PC-3 (cell line): ENCODE measurements at regions not wholly inside any gene's neighbourhood (a gene's known extent, or its start where the extent isn't known, plus 50 kb on each side); places are given as distances from the start of the nearest gene placed in this dataset.
A peak's percentile ranks its signal among the peaks of the same experiment; 100 is the strongest.

Experiments
- ATAC-seq: fragments of 200-7000 bp; cut with Tn5 transposase; 2 replicates; pipeline ENCODE4 v1.9.1; 2020; ENCODE audit warnings: mild to moderate bottlenecking, moderate library complexity
- BruUV-seq: library from RNA; stranded (reverse); fragments of 400-500 nt; replicated peaks from 2 replicates; lab custom pipeline; 2021; lab: Mats Ljungman, UMichigan
- CTCF ChIA-PET: fragments of 300-600 bp; sonication (Branson Sonifier 250); formaldehyde crosslinking; loops from one replicate; lab custom pipeline; 2022; ENCODE audit warnings: antibody characterized with exemption; lab: Charles Lee
- POLR2A ChIA-PET: fragments of 300-600 bp; sonication (Branson Sonifier 250); formaldehyde crosslinking; loops from one replicate; lab custom pipeline; 2022; ENCODE audit warnings: antibody characterized with exemption; ENCODE audit not compliant: unreplicated experiment; lab: Charles Lee
- DNase-seq: peaks from one replicate; pipeline ENCODE4 v3.0.0-alpha.2; 2015
- H2AFZ ChIP-seq: fragments of 300-600 bp; sonication (generic); 2 replicates; pipeline ENCODE4 v1.6.0; 2016; ENCODE audit warnings: antibody characterized with exemption, low read length
- H3F3A ChIP-seq: fragments of 300-600 bp; sonication (generic); one replicate; pipeline ENCODE4 v1.6.0; 2017; ENCODE audit warnings: antibody characterized with exemption, low read length, control low read depth, mild to moderate bottlenecking; ENCODE audit not compliant: unreplicated experiment
- H3K27ac ChIP-seq: fragments of 300-600 bp; sonication (generic); 2 replicates; pipeline ENCODE4 v1.5.1; 2016; ENCODE audit warnings: mild to moderate bottlenecking, low read length
- H3K27me3 ChIP-seq: fragments of 300-600 bp; sonication (generic); 2 replicates; pipeline ENCODE4 v1.6.1; 2016; ENCODE audit warnings: low read length, mixed read lengths
- H3K36me3 ChIP-seq: fragments of 300-600 bp; sonication (generic); 2 replicates; pipeline ENCODE4 v1.6.1; 2016; ENCODE audit warnings: low read depth, mixed run types, low read length, mixed read lengths
- H3K4me1 ChIP-seq: fragments of 300-600 bp; sonication (generic); 2 replicates; pipeline ENCODE4 v1.5.1; 2016; ENCODE audit warnings: low read length; ENCODE audit not compliant: insufficient read depth
- H3K4me2 ChIP-seq: fragments of 300-600 bp; sonication (generic); 2 replicates; pipeline ENCODE4 v1.6.0; 2016; ENCODE audit warnings: low read length
- H3K4me3 ChIP-seq: fragments of 300-600 bp; sonication (generic); 2 replicates; pipeline ENCODE4 v1.5.1; 2016; ENCODE audit warnings: mild to moderate bottlenecking, low read length, mixed read lengths
- H3K79me2 ChIP-seq: fragments of 300-600 bp; sonication (generic); 2 replicates; pipeline ENCODE4 v1.6.1; 2017; ENCODE audit warnings: low read length, mixed read lengths
- H3K9ac ChIP-seq: fragments of 300-600 bp; sonication (generic); 2 replicates; pipeline ENCODE4 v1.6.0; 2016; ENCODE audit warnings: mild to moderate bottlenecking, low read length
- H3K9me2 ChIP-seq: fragments of 300-600 bp; sonication (generic); replicated peaks from 2 replicates; pipeline ENCODE4 v1.6.1; 2016; ENCODE audit warnings: mixed run types, low read length, mixed read lengths
- H3K9me3 ChIP-seq: fragments of 300-600 bp; sonication (generic); 2 replicates; pipeline ENCODE4 v1.6.1; 2016; ENCODE audit warnings: low read length, mixed read lengths
- H4K20me1 ChIP-seq: fragments of 300-600 bp; sonication (generic); 2 replicates; pipeline ENCODE4 v1.6.1; 2016; ENCODE audit warnings: low read length, mixed read lengths
- CTCF ChIP-seq: fragments of 300-600 bp; sonication (generic); conservative IDR thresholded peaks from 2 replicates; pipeline ENCODE4 v1.5.1; 2017; ENCODE audit warnings: antibody characterized with exemption, low read depth, mild to moderate bottlenecking, low read length
- EZH2 ChIP-seq: fragments of 300-600 bp; sonication (generic); IDR thresholded peaks from one replicate; pipeline ENCODE4 v1.6.1; 2017; ENCODE audit warnings: antibody characterized with exemption, mild to moderate bottlenecking, low read length; ENCODE audit not compliant: unreplicated experiment
- EZH2phosphoT487 ChIP-seq: fragments of 300-600 bp; sonication (generic); IDR thresholded peaks from 2 replicates; pipeline ENCODE4 v1.6.1; 2018; ENCODE audit warnings: mild to moderate bottlenecking, antibody characterized with exemption, low read length, borderline replicate concordance
- intact Hi-C: fragments of 100-400 bp; cut with micrococcal nuclease; formaldehyde crosslinking; loops from 2 replicates; pipeline ENCODE4 v1.9.0; 2023

- DNase-seq (peak; percentile 46), ATAC-seq (peak; percentile 70)
- Histone ChIP-seq H3K4me3 (no peak overlapping the region), H3K4me1 (peaks cover 37% of the 10 kb centered on the region), H3K79me2 (no peaks in the 10 kb centered on the region), H3K36me3 (no peaks in the 10 kb centered on the region), H3K9me3 (no peaks in the 10 kb centered on the region), H3K9ac (no peak overlapping the region), H4K20me1 (no peaks in the 10 kb centered on the region), H3K27ac (no peak overlapping the region), H3K27me3 (no peaks in the 10 kb centered on the region), H3F3A (no peaks in the 10 kb centered on the region), H3K4me2 (peak overlapping the region; percentile 56), H3K9me2 (no peaks in the 10 kb centered on the region), H2AFZ (no peak overlapping the region)
- BruUV-seq = no TSS peak
- ChIA-PET POLR2A (no interaction called here), CTCF (no interaction called here)
- TF ChIP-seq EZH2phosphoT487 = no peak
- no peak for TF ChIP-seq EZH2
- no peak for TF ChIP-seq CTCF
- intact Hi-C loops = loop anchor here (5.0 to 10.0 kb wide), 4 partner anchors 115 to 353 kb away; no protein-coding TSS in a partner anchor
Observed at GRCh38 chr9:29282121-29282520, 1708.8 kb upstream of the C9orf72 start.

GRCh38 chr9:29285818-29286217, 1712.5 kb upstream of the C9orf72 start:
- H3K9ac ChIP-seq = no peak overlapping the region
- ATAC-seq = peak; percentile 51
- intact Hi-C loops = loop anchor here (5.0 to 10.0 kb wide), 4 partner anchors 159 to 406 kb away; no protein-coding TSS in a partner anchor
- 0 out of 2 replicates have a peak overlapping the region, but pooled peaks have one; percentile 8 for H3K27ac ChIP-seq
- H4K20me1 ChIP-seq = no peaks in the 10 kb centered on the region
- BruUV-seq = no TSS peak
- no peaks in the 10 kb centered on the region for H3K36me3 ChIP-seq
- H3K27me3 ChIP-seq = no peaks in the 10 kb centered on the region
- peak overlapping the region; percentile 46; the same call in 1 of the 2 replicates for H3K4me2 ChIP-seq
- no peak overlapping the region for H3K4me3 ChIP-seq
- ChIA-PET CTCF (no interaction called here), POLR2A (no interaction called here)
- H3K9me2 ChIP-seq = no peaks in the 10 kb centered on the region
- H3F3A ChIP-seq = no peaks in the 10 kb centered on the region
- H2AFZ ChIP-seq = no peak overlapping the region
- no peaks in the 10 kb centered on the region for H3K9me3 ChIP-seq
- DNase-seq = peak; percentile 61
- no peaks in the 10 kb centered on the region for H3K79me2 ChIP-seq
- H3K4me1 ChIP-seq = peaks cover 37% of the 10 kb centered on the region
- TF ChIP-seq CTCF (peak; percentile 74), EZH2phosphoT487 (no peak)

- no peak for DNase-seq
- no peaks in the 10 kb centered on the region for H3K36me3 ChIP-seq
- no TSS peak for BruUV-seq
- ChIA-PET CTCF (no interaction called here), POLR2A (interaction anchor here (0.5 kb wide), 1 partner anchor 193 kb away, joined by 3 read pairs; no protein-coding TSS in a partner anchor)
- no peak overlapping the region for H3K4me3 ChIP-seq
- H2AFZ ChIP-seq = no peak overlapping the region
- no peak for TF ChIP-seq CTCF
- TF ChIP-seq EZH2phosphoT487 = no peak
- TF ChIP-seq EZH2 = no peak
- no peaks in the 10 kb centered on the region for H4K20me1 ChIP-seq
- no peaks in the 10 kb centered on the region for H3K9me3 ChIP-seq
- intact Hi-C loops = loop anchor here (5.0 to 10.0 kb wide), 4 partner anchors 155 to 403 kb away; no protein-coding TSS in a partner anchor
- no peak for ATAC-seq
- no peak overlapping the region for H3K9ac ChIP-seq
- no peak overlapping the region for H3K4me2 ChIP-seq
- no peaks in the 10 kb centered on the region for H3K79me2 ChIP-seq
- H3K27ac ChIP-seq = no peak overlapping the region
- no peaks in the 10 kb centered on the region for H3F3A ChIP-seq
- no peaks in the 10 kb centered on the region for H3K27me3 ChIP-seq
- peaks cover 13% of the 10 kb centered on the region for H3K4me1 ChIP-seq
- no peaks in the 10 kb centered on the region for H3K9me2 ChIP-seq
Observed at GRCh38 chr9:29289365-29289764, 1716.1 kb upstream of the C9orf72 start.
